Glomerular visceral epithelial cell (primary cell): ENCODE measurements at regions not wholly inside any gene's neighbourhood (a gene's known extent, or its start where the extent isn't known, plus 50 kb on each side); places are given as distances from the start of the nearest gene placed in this dataset.

Experiments used
- DNase-seq: peaks from one replicate; pipeline ENCODE4 v3.0.0-alpha.2; 2016; ENCODE audit errors: extremely low spot score

DNA sequence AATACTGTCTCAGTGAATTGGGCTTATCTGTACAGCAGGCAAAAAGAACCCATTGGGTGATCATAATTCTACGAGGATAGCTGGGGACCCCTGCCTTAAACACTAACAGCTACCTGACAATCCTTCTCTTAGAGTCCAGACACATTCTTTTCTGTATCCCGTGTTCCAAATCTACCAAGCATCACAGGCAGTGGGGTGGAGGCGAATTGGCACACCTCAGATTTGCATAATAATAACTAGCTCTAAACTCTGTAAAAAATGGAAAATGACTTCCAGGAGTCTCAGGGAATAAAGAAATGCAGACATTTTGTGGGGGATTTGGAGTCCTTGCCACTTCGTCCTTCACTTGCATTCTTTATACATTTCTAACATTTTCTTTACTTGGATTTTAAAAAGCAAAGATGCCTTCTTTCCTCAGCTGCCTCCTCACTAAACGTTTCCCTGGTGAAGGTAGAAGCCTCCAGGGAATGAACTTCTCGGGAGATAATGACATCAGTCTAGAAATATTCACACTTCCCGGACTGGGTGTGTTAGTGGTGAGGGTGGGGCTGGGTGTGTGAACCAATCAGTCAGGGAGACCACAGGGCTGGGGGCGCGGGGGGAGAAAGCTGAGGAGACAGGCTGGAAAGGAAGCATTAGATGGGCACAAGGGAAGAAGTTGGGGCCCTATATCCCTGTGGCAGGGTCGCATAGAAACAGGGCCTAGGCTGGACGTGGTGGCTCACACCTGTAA is 59.1 kb upstream of the BOD1L2 start:
- peak; percentile 74 for DNase-seq

DNA sequence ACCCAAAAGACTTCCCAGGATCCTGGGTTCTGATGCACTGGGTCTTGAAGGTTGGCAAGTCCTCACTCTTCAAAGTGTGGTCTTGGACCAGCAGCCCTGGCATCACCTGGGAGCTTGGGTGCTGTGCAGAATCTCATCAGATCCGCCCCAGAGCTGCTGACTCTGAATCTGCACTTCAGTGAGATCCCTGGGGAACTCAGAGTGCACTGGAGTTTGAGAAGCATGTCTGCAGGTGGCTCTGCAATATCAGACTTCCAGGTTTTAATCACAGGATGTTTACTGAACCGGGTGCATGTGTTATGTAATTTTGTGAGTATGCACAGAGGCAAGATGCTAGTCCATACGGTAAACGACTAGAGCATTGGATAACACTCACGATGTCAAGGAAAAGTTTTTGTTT is 58.0 kb upstream of the BOD1L2 start:
- DNase-seq = no peak

- DNase-seq = no peak
These were observed 57.2 kb upstream of the BOD1L2 start for GRCh38 chr18:57089702-57090101.

DNA sequence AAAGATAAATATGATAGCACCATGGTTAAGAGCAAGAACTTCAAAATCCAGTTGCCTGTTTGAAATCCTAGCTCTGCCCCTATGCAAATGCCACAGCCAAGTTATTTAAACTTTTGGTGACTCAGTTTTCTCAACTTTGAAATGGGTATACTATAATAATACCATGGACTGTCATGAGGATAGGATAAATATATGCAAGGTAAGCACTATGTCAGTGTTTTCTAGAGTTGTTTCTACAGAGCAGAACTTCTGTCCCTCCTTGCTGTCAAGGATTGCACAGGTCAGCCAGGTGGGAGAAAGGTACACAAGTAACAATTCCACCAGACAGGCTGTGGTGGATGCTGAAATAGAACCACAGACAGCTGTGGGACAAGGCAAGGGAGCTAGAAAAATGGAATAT is 55.7 kb upstream of the BOD1L2 start:
- DNase-seq = no peak

DNA sequence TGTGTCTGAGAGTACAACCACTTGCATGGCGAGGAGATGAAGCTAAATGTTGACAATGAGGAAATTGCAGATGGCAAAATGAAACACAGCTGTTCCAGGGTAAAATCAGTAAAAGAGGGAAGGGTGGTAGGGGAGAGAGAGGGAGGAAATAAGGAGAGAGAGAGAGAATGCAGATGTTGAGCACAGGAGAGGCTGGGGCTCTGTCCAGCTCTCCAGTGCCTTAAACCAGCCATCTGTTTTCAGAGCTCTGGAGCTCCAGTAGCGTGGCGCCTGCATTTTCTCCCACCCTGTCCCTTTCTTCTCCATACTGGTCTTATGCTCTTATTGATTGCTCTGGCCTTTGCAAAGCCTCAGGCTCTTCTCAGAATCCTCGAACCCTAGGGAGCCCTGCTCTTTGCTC is 52.7 kb upstream of the BOD1L2 start:
- no peak for DNase-seq

DNA sequence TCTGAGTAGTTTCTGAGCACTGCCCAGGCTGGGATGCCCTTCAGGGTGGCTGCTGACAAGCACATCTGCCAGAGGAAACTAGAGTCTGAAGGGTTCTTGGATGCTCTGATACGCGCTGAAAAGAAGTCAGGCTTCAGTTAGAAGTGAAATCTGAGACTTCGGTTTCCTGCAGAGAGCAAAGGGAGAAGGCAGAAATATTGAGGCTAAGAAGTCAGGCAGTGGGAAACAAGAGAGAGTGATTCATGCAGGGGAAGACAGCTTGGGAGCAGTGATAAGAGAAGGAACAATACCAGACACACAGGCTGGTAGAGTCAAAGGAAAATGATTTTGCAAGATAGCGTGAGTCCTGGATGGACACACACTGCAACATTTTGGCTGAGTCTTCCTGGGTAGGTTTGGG is 51.0 kb upstream of the BOD1L2 start:
- DNase-seq = no peak
